ENCODE measurements at regions not wholly inside any gene's neighbourhood (a gene's known extent, or its start where the extent isn't known, plus 50 kb on each side); places are given as distances from the start of the nearest gene placed in this dataset.
A peak's percentile ranks its signal among the peaks of the same experiment; 100 is the strongest.

DNA sequence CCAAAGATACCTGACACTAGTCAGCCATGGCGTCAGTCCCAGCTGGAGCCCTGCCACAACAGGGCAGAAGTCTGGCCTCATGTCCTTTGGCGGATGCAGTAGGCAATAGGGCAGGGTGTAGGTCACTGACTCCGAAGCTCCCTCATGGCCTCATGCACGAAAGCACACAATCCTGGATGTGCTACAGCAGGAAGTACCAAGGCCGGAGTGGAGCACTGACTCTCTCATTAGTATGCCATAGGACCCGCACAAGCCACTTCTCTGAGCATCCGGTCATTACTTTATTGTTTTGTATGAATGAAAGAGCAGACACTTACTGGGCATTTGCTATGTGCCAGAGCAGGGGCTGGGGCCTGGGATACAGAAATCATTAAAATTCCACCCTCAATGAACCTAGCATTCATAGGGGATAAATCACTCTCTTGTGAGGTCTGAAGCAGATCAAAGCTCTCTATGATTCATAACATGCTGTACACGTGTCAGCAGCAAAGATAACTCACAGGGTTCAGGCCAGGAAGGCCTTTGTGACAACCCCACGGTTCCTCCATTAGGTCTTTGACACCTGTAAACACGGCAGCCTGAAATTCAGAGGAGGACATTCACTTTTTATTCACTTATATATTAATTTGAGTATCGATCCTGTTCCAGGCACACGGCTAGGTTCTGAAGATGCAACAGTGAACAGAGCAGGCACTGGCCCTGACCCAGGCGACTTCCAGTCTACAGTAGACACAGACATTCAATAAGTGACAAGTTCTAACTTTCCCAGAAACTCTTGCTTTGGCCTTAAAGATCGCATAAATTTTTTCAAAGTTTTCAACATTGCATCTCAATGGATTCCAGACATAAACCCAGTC is 357.9 kb upstream of the USP24 start:
- Histone ChIP-seq H3K27ac (ENCODE audit: poor library complexity, severe bottlenecking) (no peak overlapping the region), H3K9me3 (ENCODE audit: severe bottlenecking) (no peaks in the 10 kb centered on the region), H3K4me3 (ENCODE audit: severe bottlenecking) (no peak overlapping the region), H3K36me3 (ENCODE audit: low read depth) (no peaks in the 10 kb centered on the region), H3K4me1 (ENCODE audit: insufficient read depth, poor library complexity, severe bottlenecking) (no peaks in the 10 kb centered on the region), H3K27me3 (ENCODE audit: insufficient read depth, poor library complexity, severe bottlenecking) (no peaks in the 10 kb centered on the region)
- no peak for DNase-seq (ENCODE audit: low spot score)
- TF ChIP-seq CTCF (IDR thresholded peaks at IDR 0.05; ENCODE audit: poor library complexity, severe bottlenecking) = no peak
- ATAC-seq (ENCODE audit: low read depth) = peak; percentile 89

DNA sequence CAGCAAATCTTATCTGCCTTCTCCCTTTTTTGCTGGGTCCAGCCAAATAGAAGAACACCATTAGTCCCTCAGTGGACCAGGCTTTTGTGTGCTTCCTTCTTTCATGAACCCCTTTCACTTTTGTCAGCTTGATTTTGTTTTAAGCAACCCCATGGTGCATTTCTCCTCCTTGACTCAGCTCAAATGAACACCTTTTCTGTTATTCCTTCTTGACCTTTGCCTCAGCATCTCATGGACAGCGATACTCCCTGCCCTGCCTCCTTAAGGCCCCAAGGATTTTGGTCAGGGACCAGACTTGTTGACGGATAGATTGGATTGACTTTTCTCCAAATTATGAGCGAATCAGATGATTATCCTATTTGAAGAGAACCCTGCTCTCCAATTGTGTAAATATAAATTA is 356.6 kb upstream of the USP24 start:
- H3K4me1 ChIP-seq (ENCODE audit: insufficient read depth, poor library complexity, severe bottlenecking) = no peaks in the 10 kb centered on the region
- no peak overlapping the region for H3K27ac ChIP-seq (ENCODE audit: poor library complexity, severe bottlenecking)
- H3K36me3 ChIP-seq (ENCODE audit: low read depth) = no peaks in the 10 kb centered on the region
- no peak overlapping the region for H3K4me3 ChIP-seq (ENCODE audit: severe bottlenecking)
- ATAC-seq (ENCODE audit: low read depth) (no peak), DNase-seq (ENCODE audit: low spot score) (no peak)
- H3K27me3 ChIP-seq (ENCODE audit: insufficient read depth, poor library complexity, severe bottlenecking) = no peaks in the 10 kb centered on the region
- no peaks in the 10 kb centered on the region for H3K9me3 ChIP-seq (ENCODE audit: severe bottlenecking)
- no peak for TF ChIP-seq CTCF (IDR thresholded peaks at IDR 0.05; ENCODE audit: poor library complexity, severe bottlenecking)

DNA sequence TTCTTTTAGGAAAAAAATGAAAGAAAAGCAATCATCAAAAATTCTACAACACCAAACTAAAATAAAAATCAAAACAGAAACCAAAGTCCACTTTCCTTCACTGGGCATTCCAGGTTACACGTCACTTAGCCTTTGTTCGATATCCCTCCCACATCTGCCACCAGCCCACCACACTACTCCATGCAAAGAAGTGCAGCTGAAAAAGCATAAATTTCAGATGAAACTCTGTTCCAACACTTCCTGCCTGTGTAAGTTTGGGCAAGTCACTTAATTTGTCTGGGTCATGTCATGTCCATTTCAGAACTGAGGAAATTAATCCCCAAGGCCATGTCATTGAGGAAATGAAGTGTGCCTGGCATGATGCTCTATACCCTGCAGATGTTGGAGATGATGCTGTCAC is 354.3 kb upstream of the USP24 start:
- DNase-seq (ENCODE audit: low spot score) (no peak), ATAC-seq (ENCODE audit: low read depth) (no peak)
- H3K27me3 ChIP-seq (ENCODE audit: insufficient read depth, poor library complexity, severe bottlenecking) = no peaks in the 10 kb centered on the region
- no peaks in the 10 kb centered on the region for H3K36me3 ChIP-seq (ENCODE audit: low read depth)
- no peaks in the 10 kb centered on the region for H3K4me1 ChIP-seq (ENCODE audit: insufficient read depth, poor library complexity, severe bottlenecking)
- no peak overlapping the region for H3K27ac ChIP-seq (ENCODE audit: poor library complexity, severe bottlenecking)
- no peaks in the 10 kb centered on the region for H3K9me3 ChIP-seq (ENCODE audit: severe bottlenecking)
- no peak for TF ChIP-seq CTCF (IDR thresholded peaks at IDR 0.05; ENCODE audit: poor library complexity, severe bottlenecking)
- no peak overlapping the region for H3K4me3 ChIP-seq (ENCODE audit: severe bottlenecking)

DNA sequence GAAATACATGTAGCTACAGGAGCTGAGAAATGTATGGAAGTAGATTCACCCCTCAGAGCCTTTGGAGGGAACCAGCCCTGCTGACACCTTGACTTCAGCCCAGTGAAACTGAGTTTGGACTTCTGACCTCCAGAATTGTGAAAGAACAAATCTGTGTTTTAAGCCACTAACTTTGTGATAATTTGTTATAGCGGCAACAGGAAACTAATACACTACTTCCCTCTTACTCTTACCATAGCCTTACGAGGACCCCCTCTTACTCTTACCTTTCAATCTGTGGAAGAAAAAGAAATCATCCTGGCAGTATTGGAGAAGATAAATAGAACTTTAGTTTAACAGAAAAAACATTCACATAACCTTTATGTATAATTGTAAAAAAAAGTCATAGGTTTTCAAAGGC is 353.6 kb upstream of the USP24 start:
- H3K27me3 ChIP-seq (ENCODE audit: insufficient read depth, poor library complexity, severe bottlenecking) = no peaks in the 10 kb centered on the region
- H3K9me3 ChIP-seq (ENCODE audit: severe bottlenecking) = no peaks in the 10 kb centered on the region
- no peaks in the 10 kb centered on the region for H3K36me3 ChIP-seq (ENCODE audit: low read depth)
- H3K27ac ChIP-seq (ENCODE audit: poor library complexity, severe bottlenecking) = no peak overlapping the region
- TF ChIP-seq CTCF (IDR thresholded peaks at IDR 0.05; ENCODE audit: poor library complexity, severe bottlenecking) = no peak
- ATAC-seq (ENCODE audit: low read depth) = no peak
- DNase-seq (ENCODE audit: low spot score) = no peak
- H3K4me3 ChIP-seq (ENCODE audit: severe bottlenecking) = no peak overlapping the region
- no peaks in the 10 kb centered on the region for H3K4me1 ChIP-seq (ENCODE audit: insufficient read depth, poor library complexity, severe bottlenecking)

- ATAC-seq (ENCODE audit: low read depth) (no peak), DNase-seq (ENCODE audit: low spot score) (no peak)
- H3K27ac ChIP-seq (ENCODE audit: poor library complexity, severe bottlenecking) = no peak overlapping the region
- H3K36me3 ChIP-seq (ENCODE audit: low read depth) = no peaks in the 10 kb centered on the region
- no peaks in the 10 kb centered on the region for H3K4me1 ChIP-seq (ENCODE audit: insufficient read depth, poor library complexity, severe bottlenecking)
- no peaks in the 10 kb centered on the region for H3K27me3 ChIP-seq (ENCODE audit: insufficient read depth, poor library complexity, severe bottlenecking)
- H3K4me3 ChIP-seq (ENCODE audit: severe bottlenecking) = no peak overlapping the region
- no peak for TF ChIP-seq CTCF (IDR thresholded peaks at IDR 0.05; ENCODE audit: poor library complexity, severe bottlenecking)
- H3K9me3 ChIP-seq (ENCODE audit: severe bottlenecking) = no peaks in the 10 kb centered on the region
These were observed 345.1 kb upstream of the USP24 start for GRCh38 chr1:55560266-55560665.

All from RWPE2 (cell line).